K562 (cell line): ENCODE measurements at regions not wholly inside any gene's neighbourhood (a gene's known extent, or its start where the extent isn't known, plus 50 kb on each side); places are given as distances from the start of the nearest gene placed in this dataset.
A peak's percentile ranks its signal among the peaks of the same experiment; 100 is the strongest.

Experiments
- ATAC-seq: fragments of 200-7000 bp; cut with Tn5 transposase; 3 replicates; pipeline ENCODE4 v1.9.1; 2020; ENCODE audit warnings: moderate library complexity
- BruUV-seq: library from RNA; stranded (reverse); fragments of 400-500 nt; replicated peaks from 2 replicates; lab custom pipeline; 2021; lab: Mats Ljungman, UMichigan
- CTCF ChIA-PET: fragments of 300-600 bp; formaldehyde crosslinking; extraction: SDS; loops from one replicate; lab custom pipeline; 2021; ENCODE audit warnings: low intra/inter-chr PET ratio; lab: Yijun Ruan, JAX
- POLR2A ChIA-PET: fragments of 300-600, 350-650 bp; sonication (Branson Sonifier 250); formaldehyde crosslinking; extraction: SDS; loops from one replicate; lab custom pipeline; 2021; ENCODE audit warnings: antibody characterized with exemption, inconsistent platforms; lab: Yijun Ruan, JAX
- DNase-seq, 4 experiments: peaks; one replicate each; pipeline versions ENCODE4 v3.0.0 to v3.0.0-alpha.2; 2011 to 2018; ENCODE audit warnings: low spot score in 3 of 4, mixed read lengths in 3 of 4; ENCODE audit errors: extremely low read depth in 1 of 4
- FAIRE-seq: peaks from 2 replicates; lab custom pipeline; 2011; peaks lifted over from hg19 to GRCh38; lab: Jason Lieb, UNC
- H2AFZ ChIP-seq: 2 replicates; pipeline ENCODE4 v1.6.0; 2011; ENCODE audit warnings: low read depth, low read length, control low read depth, inconsistent platforms
- H3K27ac ChIP-seq: fragments of 200-600 bp; 3 replicates; pipeline ENCODE4 v1.8.0; 2011; ENCODE audit warnings: low read depth, mild to moderate bottlenecking, control low read depth, inconsistent platforms, low read length, moderate library complexity, mixed read lengths; ENCODE audit errors: extremely low read depth
- H3K27me3 ChIP-seq, 2 experiments: fragments of 300-600 bp in 1 of 2; 2 replicates in 1 of 2; 3 replicates in 1 of 2; pipeline versions ENCODE4 v1.6.0 to v1.8.0; 2011; ENCODE audit warnings: inconsistent platforms in 2 of 2, low read length in 2 of 2, mild to moderate bottlenecking in 1 of 2, mixed read lengths in 1 of 2, moderate library complexity in 1 of 2; ENCODE audit not compliant: control insufficient read depth in 2 of 2, insufficient read depth in 2 of 2
- H3K36me3 ChIP-seq: fragments of 300-600 bp; 3 replicates; pipeline ENCODE4 v1.8.0; 2011; ENCODE audit warnings: mild to moderate bottlenecking, low read length, inconsistent platforms; ENCODE audit not compliant: control insufficient read depth, insufficient read depth
- H3K4me1 ChIP-seq, 2 experiments: fragments of 200-600 bp in 1 of 2; replicated peaks in 1 of 2; 2 replicates in 1 of 2; 3 replicates in 1 of 2; pipeline versions ENCODE4 v1.5.1 to v1.8.0; 2011; ENCODE audit warnings: inconsistent platforms in 2 of 2, low read length in 2 of 2, mild to moderate bottlenecking in 1 of 2, mixed read lengths in 1 of 2, moderate library complexity in 1 of 2; ENCODE audit not compliant: control insufficient read depth in 2 of 2, insufficient read depth in 2 of 2
- H3K4me2 ChIP-seq: 2 replicates; pipeline ENCODE4 v1.6.1; 2011; ENCODE audit warnings: low read length, control low read depth, inconsistent platforms, mixed read lengths; ENCODE audit not compliant: insufficient read depth
- H3K4me3 ChIP-seq: fragments of 200-600 bp; sonication (generic), shearing (Covaris generic); 2 replicates; pipeline ENCODE4 v1.5.1; 2016; ENCODE audit warnings: control low read depth, inconsistent platforms
- H3K79me2 ChIP-seq: fragments of 200-600 bp; 3 replicates; pipeline ENCODE4 v1.8.0; 2011; ENCODE audit warnings: low read length, inconsistent platforms; ENCODE audit not compliant: control insufficient read depth, insufficient read depth
- H3K9ac ChIP-seq, 2 experiments: 2 replicates each; pipeline versions ENCODE4 v1.6.0 to v1.6.1; 2011; ENCODE audit warnings: low read depth in 2 of 2, low read length in 2 of 2, control low read depth in 1 of 2, inconsistent platforms in 1 of 2, mild to moderate bottlenecking in 1 of 2, mixed read lengths in 1 of 2; ENCODE audit not compliant: insufficient read depth in 1 of 2
- H3K9me1 ChIP-seq: one replicate; pipeline ENCODE4 v1.6.0; 2011; ENCODE audit warnings: inconsistent platforms, mild to moderate bottlenecking, low read length, moderate library complexity; ENCODE audit not compliant: control insufficient read depth, insufficient read depth
- H3K9me3 ChIP-seq: replicated peaks from 2 replicates; pipeline ENCODE4 v1.5.1; 2011; ENCODE audit warnings: low read depth, low read length, inconsistent platforms; ENCODE audit not compliant: control insufficient read depth, insufficient read depth
- H4K20me1 ChIP-seq: replicated peaks from 2 replicates; pipeline ENCODE4 v1.6.1; 2011; ENCODE audit warnings: low read length, inconsistent platforms, mixed read lengths; ENCODE audit not compliant: control insufficient read depth, insufficient read depth
- BRCA1 ChIP-seq, 2 experiments: fragments of 450-650 bp in 1 of 2; sonication (generic) in 1 of 2; formaldehyde crosslinking in 1 of 2; IDR thresholded peaks; 2 replicates each; pipeline versions ENCODE4 v1.5.0 to v1.6.1; 2017 to 2020; ENCODE audit warnings: mild to moderate bottlenecking in 1 of 2, missing genetic modification reagents in 1 of 2
- RAD21 ChIP-seq, 2 experiments: fragments of 250-450 bp in 1 of 2; fragments of 450-650 bp in 1 of 2; sonication (Bioruptor Pico) in 1 of 2; formaldehyde crosslinking in 1 of 2; IDR thresholded peaks in 1 of 2; conservative IDR thresholded peaks in 1 of 2; 2 replicates each; pipeline versions ENCODE4 v1.4.0 to v1.8.0; 2020 to 2022; ENCODE audit warnings: mild to moderate bottlenecking in 2 of 2, moderate library complexity in 1 of 2
- SMC3 ChIP-seq: conservative IDR thresholded peaks from 2 replicates; pipeline ENCODE4 v1.6.1; 2011; ENCODE audit warnings: low read depth, low read length, improper control_type of control experiment; ENCODE audit not compliant: insufficient read depth
- ZFP1 ChIP-seq: fragments of 450-650 bp; formaldehyde crosslinking; IDR thresholded peaks from 2 replicates; pipeline ENCODE4 v1.4.0; 2020; ENCODE audit warnings: mild to moderate bottlenecking, mixed read lengths
- WGBS: fragments of 100-300 bp; shearing (Covaris generic); methylation state at CpG from one replicate; pipeline ENCODE4 v1.1.6; 2016; ENCODE audit warnings: low coverage, mixed read lengths; ENCODE audit not compliant: insufficient coverage; ENCODE audit errors: missing lambda C conversion rate; 5-methylcytosine and 5-hydroxymethylcytosine counted together
- in situ Hi-C: fragments of 300-500 bp; cut with MboI; formaldehyde crosslinking; loops from 4 replicates; pipeline ENCODE4 v1.15.0; 2018; ENCODE audit warnings: inconsistent platforms, mixed read lengths
- intact Hi-C: fragments of 100-400 bp; cut with micrococcal nuclease; formaldehyde crosslinking; loops from 2 replicates; pipeline ENCODE4 v1.14.2; 2022
- TF ChIP-seq, protein P1 (sequence below): fragments of 450-650 bp; IDR thresholded peaks from 2 replicates; pipeline ENCODE4 v1.6.1; 2016; ENCODE audit warnings: mild to moderate bottlenecking
- TF ChIP-seq, protein P2 (sequence below), 3 experiments: IDR thresholded peaks in 2 of 3; conservative IDR thresholded peaks in 1 of 3; 2 replicates each; pipeline ENCODE4 v1.5.1; 2011 to 2012; ENCODE audit warnings: low read length in 3 of 3, mild to moderate bottlenecking in 3 of 3, control low read depth in 2 of 3, improper control_type of control experiment in 1 of 3, inconsistent platforms in 1 of 3, low read depth in 1 of 3, mixed read lengths in 1 of 3, moderate library complexity in 1 of 3; ENCODE audit not compliant: insufficient read depth in 2 of 3

DNA sequence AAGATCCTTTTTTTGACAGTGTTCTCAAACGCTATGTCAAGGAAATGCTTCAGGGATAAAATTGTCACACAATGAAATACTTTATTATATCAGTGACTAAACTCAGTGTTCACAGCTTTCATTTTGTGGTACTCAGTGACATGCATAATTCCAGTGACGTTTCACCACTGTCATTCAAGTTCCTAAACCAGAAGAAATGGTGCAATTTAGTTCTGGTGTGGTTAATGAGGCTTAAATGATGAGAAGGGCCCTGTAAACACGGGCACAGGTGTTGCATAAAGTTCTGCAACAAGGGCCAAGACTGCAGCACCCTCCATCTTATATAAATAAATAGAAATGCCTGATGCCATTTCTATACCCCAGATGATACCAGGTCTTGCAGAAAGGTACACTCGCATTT is 1247.1 kb downstream of the GATA3 start (continued):
- TF ChIP-seq, protein P1, sequence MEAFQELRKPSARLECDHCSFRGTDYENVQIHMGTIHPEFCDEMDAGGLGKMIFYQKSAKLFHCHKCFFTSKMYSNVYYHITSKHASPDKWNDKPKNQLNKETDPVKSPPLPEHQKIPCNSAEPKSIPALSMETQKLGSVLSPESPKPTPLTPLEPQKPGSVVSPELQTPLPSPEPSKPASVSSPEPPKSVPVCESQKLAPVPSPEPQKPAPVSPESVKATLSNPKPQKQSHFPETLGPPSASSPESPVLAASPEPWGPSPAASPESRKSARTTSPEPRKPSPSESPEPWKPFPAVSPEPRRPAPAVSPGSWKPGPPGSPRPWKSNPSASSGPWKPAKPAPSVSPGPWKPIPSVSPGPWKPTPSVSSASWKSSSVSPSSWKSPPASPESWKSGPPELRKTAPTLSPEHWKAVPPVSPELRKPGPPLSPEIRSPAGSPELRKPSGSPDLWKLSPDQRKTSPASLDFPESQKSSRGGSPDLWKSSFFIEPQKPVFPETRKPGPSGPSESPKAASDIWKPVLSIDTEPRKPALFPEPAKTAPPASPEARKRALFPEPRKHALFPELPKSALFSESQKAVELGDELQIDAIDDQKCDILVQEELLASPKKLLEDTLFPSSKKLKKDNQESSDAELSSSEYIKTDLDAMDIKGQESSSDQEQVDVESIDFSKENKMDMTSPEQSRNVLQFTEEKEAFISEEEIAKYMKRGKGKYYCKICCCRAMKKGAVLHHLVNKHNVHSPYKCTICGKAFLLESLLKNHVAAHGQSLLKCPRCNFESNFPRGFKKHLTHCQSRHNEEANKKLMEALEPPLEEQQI = no peak
- TF ChIP-seq BRCA1 (IDR thresholded peaks at IDR 0.05) = no peak
- TF ChIP-seq BRCA1 (CRISPR knock-in tag; IDR thresholded peaks at IDR 0.05) = no peak

DNA sequence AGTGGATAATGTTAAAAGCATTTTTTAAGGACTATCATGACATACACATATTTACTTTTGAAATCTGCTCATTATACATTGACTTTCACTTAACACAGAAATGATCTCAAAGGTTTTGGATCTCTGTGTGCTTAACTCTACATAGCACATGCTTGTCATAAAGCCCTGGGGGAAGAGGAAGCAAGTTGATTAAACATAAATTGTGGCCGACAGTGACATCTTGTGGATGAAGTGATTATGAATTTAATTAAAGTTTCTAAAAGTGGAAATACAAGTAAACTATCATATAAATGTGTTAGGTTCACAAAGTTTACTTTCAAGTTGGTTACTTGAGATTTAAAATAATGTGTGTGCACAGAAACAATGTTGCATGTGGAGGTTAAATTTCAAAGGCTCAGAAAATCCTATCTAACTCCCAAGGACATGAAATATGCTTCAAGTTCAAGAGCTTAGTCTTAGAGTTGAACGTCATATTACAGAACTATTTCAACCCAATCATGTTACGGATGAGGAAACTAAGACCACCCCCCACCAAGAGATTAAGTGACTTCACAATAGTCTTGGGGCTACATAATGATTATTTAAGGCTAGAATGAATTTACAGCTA is 1247.8 kb downstream of the GATA3 start:
- in situ Hi-C loops (loop anchor here (10.0 kb wide), 2 partner anchors 1437 to 1777 kb away; no protein-coding TSS in a partner anchor), intact Hi-C loops (loop anchor here (2.0 to 5.0 kb wide), 3 partner anchors 1429 to 1777 kb away; no protein-coding TSS in a partner anchor)
- POLR2A ChIA-PET = interaction anchor here (1.0 kb wide), 1 partner anchor 1777 kb away, joined by 6 read pairs; no protein-coding TSS in a partner anchor
- Histone ChIP-seq H3K9ac (no peak overlapping the region), H3K4me2 (no peak overlapping the region), H3K79me2 (no peaks in the 10 kb centered on the region), H3K4me1 (no peaks in the 10 kb centered on the region), H3K9me3 (no peaks in the 10 kb centered on the region), H3K36me3 (no peaks in the 10 kb centered on the region), H3K27me3 (no peaks in the 10 kb centered on the region), H4K20me1 (no peaks in the 10 kb centered on the region), H3K9me1 (no peaks in the 10 kb centered on the region), H3K4me3 (no peak overlapping the region), H3K27ac (no peak overlapping the region), H2AFZ (no peak overlapping the region)
- ATAC-seq (peak; percentile 58; the same call in 1 of the 3 replicates), DNase-seq (peak; percentile 8 to 52 (median 46)), FAIRE-seq (peak; percentile 77)
- WGBS = 2% methylated on average over 3 of the region's 3 CpGs
- BruUV-seq = no TSS peak
- CTCF ChIA-PET = interaction anchor here (0.5 to 2.6 kb wide), 5 partner anchors 1194 to 1978 kb away, joined by 3 to 19 read pairs (median 3); no protein-coding TSS in a partner anchor
- no peak for TF ChIP-seq ZFP1 (CRISPR knock-in tag)
- TF ChIP-seq RAD21 (CRISPR knock-in tag; conservative IDR thresholded peaks at IDR 0.05 in 1 of 2, IDR thresholded peaks at IDR 0.05 in 1 of 2) = peak; percentile 61 to 68
- TF ChIP-seq, protein P2, sequence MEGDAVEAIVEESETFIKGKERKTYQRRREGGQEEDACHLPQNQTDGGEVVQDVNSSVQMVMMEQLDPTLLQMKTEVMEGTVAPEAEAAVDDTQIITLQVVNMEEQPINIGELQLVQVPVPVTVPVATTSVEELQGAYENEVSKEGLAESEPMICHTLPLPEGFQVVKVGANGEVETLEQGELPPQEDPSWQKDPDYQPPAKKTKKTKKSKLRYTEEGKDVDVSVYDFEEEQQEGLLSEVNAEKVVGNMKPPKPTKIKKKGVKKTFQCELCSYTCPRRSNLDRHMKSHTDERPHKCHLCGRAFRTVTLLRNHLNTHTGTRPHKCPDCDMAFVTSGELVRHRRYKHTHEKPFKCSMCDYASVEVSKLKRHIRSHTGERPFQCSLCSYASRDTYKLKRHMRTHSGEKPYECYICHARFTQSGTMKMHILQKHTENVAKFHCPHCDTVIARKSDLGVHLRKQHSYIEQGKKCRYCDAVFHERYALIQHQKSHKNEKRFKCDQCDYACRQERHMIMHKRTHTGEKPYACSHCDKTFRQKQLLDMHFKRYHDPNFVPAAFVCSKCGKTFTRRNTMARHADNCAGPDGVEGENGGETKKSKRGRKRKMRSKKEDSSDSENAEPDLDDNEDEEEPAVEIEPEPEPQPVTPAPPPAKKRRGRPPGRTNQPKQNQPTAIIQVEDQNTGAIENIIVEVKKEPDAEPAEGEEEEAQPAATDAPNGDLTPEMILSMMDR (IDR thresholded peaks at IDR 0.05 in 2 of 3, conservative IDR thresholded peaks at IDR 0.05 in 1 of 3; ENCODE audit: insufficient read depth in 2 of 3, low read depth in 1 of 3, low read length in 3 of 3) = peak; percentile 16 to 57 (median 19); a peak in 3 of 6 replicates
- TF ChIP-seq SMC3 = 0 out of 2 replicates have a peak, but pooled peaks have one; percentile 6
